ENCODE measurements at regions not wholly inside any gene's neighbourhood (a gene's known extent, or its start where the extent isn't known, plus 50 kb on each side); places are given as distances from the start of the nearest gene placed in this dataset.

GRCh38 chr5:74042559-74042958, 416.6 kb downstream of the ARHGEF28 start:
- H3K27ac ChIP-seq (ENCODE audit: low read depth) = no peak overlapping the region
- WGBS = 73% methylated on average over 7 of the region's 7 CpGs
- no peak overlapping the region for H3K4me3 ChIP-seq (ENCODE audit: low read depth, low read length)
- no peak for DNase-seq (ENCODE audit: extremely low spot score)
- no peaks in the 10 kb centered on the region for H3K4me1 ChIP-seq (ENCODE audit: insufficient read depth)
- no peaks in the 10 kb centered on the region for H3K36me3 ChIP-seq (ENCODE audit: insufficient read depth)

DNA sequence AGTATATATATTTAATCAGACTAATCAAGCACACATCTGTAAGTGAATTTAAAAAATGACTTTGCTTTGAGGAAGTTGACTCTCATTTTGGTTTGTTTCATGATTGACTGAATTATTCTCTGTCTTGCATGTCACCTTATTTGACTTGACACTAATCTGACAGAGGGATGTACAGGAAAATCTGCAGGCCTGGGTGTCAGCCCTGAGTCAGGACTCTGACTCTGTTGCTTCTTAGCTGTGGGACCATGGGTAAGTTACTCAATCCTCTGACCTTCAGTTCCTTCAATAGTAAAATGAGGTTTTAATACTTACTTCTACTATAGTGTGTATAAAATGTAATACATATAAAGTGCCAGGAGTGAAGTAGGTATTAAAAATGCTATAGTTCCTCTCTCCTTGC, 415.9 kb downstream of the ARHGEF28 start:
- no peaks in the 10 kb centered on the region for H3K4me1 ChIP-seq (ENCODE audit: insufficient read depth)
- no peaks in the 10 kb centered on the region for H3K36me3 ChIP-seq (ENCODE audit: insufficient read depth)
- no peak overlapping the region for H3K4me3 ChIP-seq (ENCODE audit: low read depth, low read length)
- no peak for DNase-seq (ENCODE audit: extremely low spot score)
- H3K27ac ChIP-seq (ENCODE audit: low read depth) = no peak overlapping the region

- Histone ChIP-seq H3K4me1 (ENCODE audit: insufficient read depth) (no peaks in the 10 kb centered on the region), H3K36me3 (ENCODE audit: insufficient read depth) (no peaks in the 10 kb centered on the region), H3K27ac (ENCODE audit: low read depth) (no peak overlapping the region), H3K4me3 (ENCODE audit: low read depth, low read length) (no peak overlapping the region)
- WGBS = 73% methylated on average over 5 of the region's 5 CpGs
- DNase-seq (ENCODE audit: extremely low spot score) = no peak
Measured at GRCh38 chr5:74040811-74041491, 415.0 kb downstream of the ARHGEF28 start.

GRCh38 chr5:74040065-74040551, 414.1 kb downstream of the ARHGEF28 start:
- 41% methylated on average over 2 of the region's 2 CpGs for WGBS
- no peak overlapping the region for H3K27ac ChIP-seq (ENCODE audit: low read depth)
- no peak overlapping the region for H3K4me3 ChIP-seq (ENCODE audit: low read depth, low read length)
- H3K36me3 ChIP-seq (ENCODE audit: insufficient read depth) = no peaks in the 10 kb centered on the region
- no peaks in the 10 kb centered on the region for H3K4me1 ChIP-seq (ENCODE audit: insufficient read depth)
- DNase-seq (ENCODE audit: extremely low spot score) = no peak

DNA sequence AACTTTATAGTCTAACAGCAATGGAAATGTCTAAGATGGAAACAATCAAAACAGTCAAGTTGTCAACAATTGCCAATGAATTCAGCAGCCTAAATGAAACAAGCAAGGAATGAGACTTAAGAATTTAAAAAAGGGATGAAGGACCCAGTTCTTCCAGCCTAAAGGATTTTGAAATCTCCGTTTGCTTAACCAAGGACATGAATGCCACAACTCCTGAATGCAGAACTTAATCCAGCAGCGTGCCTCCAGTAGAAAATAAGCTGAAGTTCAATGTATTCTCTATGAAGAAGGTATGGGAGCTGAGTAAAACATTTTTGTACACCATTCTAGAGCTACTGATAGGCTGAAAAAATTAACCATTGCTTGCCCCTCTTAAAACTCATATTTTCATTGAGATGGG, 411.3 kb downstream of the ARHGEF28 start:
- WGBS = 94% methylated on average over 2 of the region's 2 CpGs
- no peak overlapping the region for H3K4me3 ChIP-seq (ENCODE audit: low read depth, low read length)
- H3K4me1 ChIP-seq (ENCODE audit: insufficient read depth) = no peaks in the 10 kb centered on the region
- no peak overlapping the region for H3K27ac ChIP-seq (ENCODE audit: low read depth)
- no peaks in the 10 kb centered on the region for H3K36me3 ChIP-seq (ENCODE audit: insufficient read depth)
- no peak for DNase-seq (ENCODE audit: extremely low spot score)

DNA sequence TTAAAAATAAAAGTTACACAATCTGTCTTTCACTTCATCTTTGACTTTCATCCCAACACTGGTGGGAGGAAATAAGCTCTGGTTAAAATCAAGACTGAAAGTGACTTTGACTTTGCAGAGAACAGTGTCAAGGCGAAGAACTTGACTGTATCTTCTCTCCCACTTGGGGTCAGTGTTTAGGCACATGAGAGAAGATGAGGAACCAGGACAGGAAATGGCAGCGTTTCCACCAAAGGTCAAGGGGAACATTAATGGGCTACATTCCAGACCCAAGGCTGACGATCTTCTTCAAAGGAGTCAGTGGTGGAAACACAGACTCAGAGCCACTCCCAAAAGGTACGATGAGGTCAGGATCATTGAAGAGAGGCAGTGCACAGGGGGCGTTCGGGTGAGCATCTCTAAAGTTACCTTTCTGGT, 409.5 kb downstream of the ARHGEF28 start:
- no peak overlapping the region for H3K27ac ChIP-seq (ENCODE audit: low read depth)
- no peaks in the 10 kb centered on the region for H3K4me1 ChIP-seq (ENCODE audit: insufficient read depth)
- WGBS = 38% methylated on average over 6 of the region's 6 CpGs
- no peak for DNase-seq (ENCODE audit: extremely low spot score)
- no peak overlapping the region for H3K4me3 ChIP-seq (ENCODE audit: low read depth, low read length)
- no peaks in the 10 kb centered on the region for H3K36me3 ChIP-seq (ENCODE audit: insufficient read depth)

DNA sequence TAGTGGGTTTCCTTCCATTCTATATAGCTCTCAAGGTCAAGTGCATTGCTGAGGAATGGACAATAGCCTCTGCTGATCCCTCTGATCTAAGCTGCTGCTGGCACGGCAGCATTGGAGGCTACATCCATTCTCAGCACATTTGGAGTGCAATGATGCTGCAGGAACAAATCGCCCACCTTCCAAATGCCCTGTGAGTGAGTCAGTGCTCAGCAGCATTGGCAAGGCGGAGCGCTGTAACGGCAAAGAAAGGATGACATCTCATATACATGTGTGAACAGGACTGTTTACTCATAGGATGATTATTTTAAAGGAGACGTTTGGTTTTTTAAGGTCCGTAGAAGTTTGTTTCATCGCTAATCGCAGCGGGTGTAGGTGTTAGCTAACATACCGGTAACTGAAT, 408.7 kb downstream of the ARHGEF28 start:
- no peak overlapping the region for H3K4me3 ChIP-seq (ENCODE audit: low read depth, low read length)
- 71% methylated on average over 11 of the region's 11 CpGs for WGBS
- no peaks in the 10 kb centered on the region for H3K36me3 ChIP-seq (ENCODE audit: insufficient read depth)
- H3K27ac ChIP-seq (ENCODE audit: low read depth) = no peak overlapping the region
- H3K4me1 ChIP-seq (ENCODE audit: insufficient read depth) = no peaks in the 10 kb centered on the region
- DNase-seq (ENCODE audit: extremely low spot score) = no peak

GRCh38 chr5:74032617-74033016, 406.6 kb downstream of the ARHGEF28 start:
- Histone ChIP-seq H3K27ac (ENCODE audit: low read depth) (no peak overlapping the region), H3K4me1 (ENCODE audit: insufficient read depth) (no peaks in the 10 kb centered on the region), H3K36me3 (ENCODE audit: insufficient read depth) (no peaks in the 10 kb centered on the region), H3K4me3 (ENCODE audit: low read depth, low read length) (no peak overlapping the region)
- DNase-seq (ENCODE audit: extremely low spot score) = no peak
- WGBS = 87% methylated on average over 1 of the region's 1 CpG

DNA sequence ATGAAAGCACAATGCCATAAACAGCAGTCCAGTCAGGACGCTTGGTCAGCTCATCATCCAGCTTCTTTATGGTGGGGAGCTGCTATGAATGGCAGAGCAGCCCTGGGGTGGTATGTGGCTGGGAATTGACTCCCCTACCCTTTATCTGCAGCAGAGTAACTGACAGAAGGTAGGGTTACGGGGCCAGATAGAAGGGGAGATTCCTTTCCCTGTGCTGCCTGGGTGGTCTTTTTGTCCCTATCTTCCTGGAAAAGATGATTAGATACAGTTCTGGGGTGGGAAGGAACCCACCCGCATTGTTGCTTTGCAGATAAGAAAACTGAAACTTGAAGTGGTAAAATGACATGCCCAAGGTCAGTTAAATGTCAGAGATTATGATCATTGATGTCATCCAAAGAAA, 405.5 kb downstream of the ARHGEF28 start:
- WGBS = 84% methylated on average over 3 of the region's 3 CpGs
- H3K36me3 ChIP-seq (ENCODE audit: insufficient read depth) = no peaks in the 10 kb centered on the region
- H3K4me1 ChIP-seq (ENCODE audit: insufficient read depth) = no peaks in the 10 kb centered on the region
- no peak overlapping the region for H3K27ac ChIP-seq (ENCODE audit: low read depth)
- no peak for DNase-seq (ENCODE audit: extremely low spot score)
- no peak overlapping the region for H3K4me3 ChIP-seq (ENCODE audit: low read depth, low read length)

DNA sequence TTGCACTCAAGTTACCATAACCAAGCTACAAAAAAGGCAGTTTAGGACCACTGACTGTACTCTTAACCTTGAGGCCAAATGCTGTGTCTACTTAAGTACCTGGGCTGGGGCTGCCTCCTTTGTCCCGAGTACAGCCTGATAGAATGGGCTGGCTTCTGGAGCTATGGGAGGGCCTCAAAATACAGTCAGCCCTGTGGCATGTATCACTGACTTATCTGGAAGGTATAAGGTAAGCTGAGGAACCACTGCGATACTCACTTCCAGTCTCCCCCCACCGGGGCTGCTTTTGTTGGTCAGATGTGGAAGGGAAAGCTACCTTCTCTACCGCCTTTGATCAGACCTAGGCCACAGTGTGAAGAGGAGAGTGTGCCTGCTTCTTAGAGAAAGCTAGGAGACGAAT, 404.8 kb downstream of the ARHGEF28 start:
- no peak overlapping the region for H3K4me3 ChIP-seq (ENCODE audit: low read depth, low read length)
- WGBS = 94% methylated on average over 5 of the region's 5 CpGs
- no peaks in the 10 kb centered on the region for H3K36me3 ChIP-seq (ENCODE audit: insufficient read depth)
- DNase-seq (ENCODE audit: extremely low spot score) = no peak
- H3K27ac ChIP-seq (ENCODE audit: low read depth) = no peak overlapping the region
- no peaks in the 10 kb centered on the region for H3K4me1 ChIP-seq (ENCODE audit: insufficient read depth)

DNA sequence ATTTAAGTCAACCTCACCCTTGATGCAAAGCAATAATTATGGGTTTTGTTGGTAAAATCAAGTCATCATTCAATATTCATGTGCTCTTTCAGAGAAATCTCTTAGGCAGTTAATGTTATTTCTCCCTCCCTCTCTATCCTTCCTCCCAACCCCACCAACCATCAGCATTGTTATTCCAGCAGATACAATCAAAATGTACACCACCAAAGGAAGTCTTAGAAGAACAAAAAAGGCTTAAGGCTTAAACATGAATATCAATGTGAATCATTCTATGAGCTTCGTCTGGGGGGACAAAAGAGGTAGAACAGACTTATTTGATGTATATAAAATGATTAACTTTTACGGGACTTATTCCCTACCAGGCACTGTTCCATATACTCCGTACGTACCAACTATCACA, 404.4 kb downstream of the ARHGEF28 start:
- no peak overlapping the region for H3K4me3 ChIP-seq (ENCODE audit: low read depth, low read length)
- WGBS = 91% methylated on average over 4 of the region's 4 CpGs
- H3K36me3 ChIP-seq (ENCODE audit: insufficient read depth) = no peaks in the 10 kb centered on the region
- H3K27ac ChIP-seq (ENCODE audit: low read depth) = no peak overlapping the region
- no peak for DNase-seq (ENCODE audit: extremely low spot score)
- no peaks in the 10 kb centered on the region for H3K4me1 ChIP-seq (ENCODE audit: insufficient read depth)

GRCh38 chr5:74028976-74029375, 403.0 kb downstream of the ARHGEF28 start:
- WGBS = 83% methylated on average over 4 of the region's 4 CpGs
- Histone ChIP-seq H3K4me3 (ENCODE audit: low read depth, low read length) (no peak overlapping the region), H3K27ac (ENCODE audit: low read depth) (no peak overlapping the region), H3K4me1 (ENCODE audit: insufficient read depth) (no peaks in the 10 kb centered on the region), H3K36me3 (ENCODE audit: insufficient read depth) (no peaks in the 10 kb centered on the region)
- DNase-seq (ENCODE audit: extremely low spot score) = no peak

DNA sequence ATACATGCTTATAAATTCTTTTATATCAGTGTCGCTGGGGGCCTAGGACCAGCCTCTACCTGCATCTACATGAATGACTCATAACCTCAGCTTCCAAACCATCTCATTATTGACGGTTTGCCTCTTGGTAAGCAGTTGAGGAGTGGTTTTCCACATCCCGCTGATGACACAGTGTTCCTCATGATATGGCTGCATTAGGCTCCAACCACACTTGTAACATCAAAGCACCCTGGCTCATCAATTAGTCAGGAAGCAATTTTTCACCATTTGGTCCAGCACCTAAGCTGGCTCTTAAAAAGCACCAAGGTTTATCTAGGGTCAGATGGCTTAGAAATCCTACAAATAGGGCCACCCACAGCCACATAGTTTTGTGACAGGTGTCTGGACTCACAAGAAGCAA, 402.4 kb downstream of the ARHGEF28 start:
- 81% methylated on average over 3 of the region's 3 CpGs for WGBS
- Histone ChIP-seq H3K4me3 (ENCODE audit: low read depth, low read length) (no peak overlapping the region), H3K36me3 (ENCODE audit: insufficient read depth) (no peaks in the 10 kb centered on the region), H3K4me1 (ENCODE audit: insufficient read depth) (no peaks in the 10 kb centered on the region), H3K27ac (ENCODE audit: low read depth) (no peak overlapping the region)
- DNase-seq (ENCODE audit: extremely low spot score) = no peak

GRCh38 chr5:74027732-74028338, 401.8 kb downstream of the ARHGEF28 start:
- 88% methylated on average over 2 of the region's 2 CpGs for WGBS
- H3K4me3 ChIP-seq (ENCODE audit: low read depth, low read length) = no peak overlapping the region
- H3K36me3 ChIP-seq (ENCODE audit: insufficient read depth) = no peaks in the 10 kb centered on the region
- H3K4me1 ChIP-seq (ENCODE audit: insufficient read depth) = no peaks in the 10 kb centered on the region
- H3K27ac ChIP-seq (ENCODE audit: low read depth) = no peak overlapping the region
- no peak for DNase-seq (ENCODE audit: extremely low spot score)
